ENCODE measurements at regions not wholly inside any gene's neighbourhood (a gene's known extent, or its start where the extent isn't known, plus 50 kb on each side); places are given as distances from the start of the nearest gene placed in this dataset.

GRCh38 chr11:46181843-46182424 lies 60.7 kb upstream of the PHF21A start:
- DNase-seq (ENCODE audit: low read depth) = no peak

GRCh38 chr11:46181387-46181786 lies 60.1 kb upstream of the PHF21A start:
- POLR2A ChIA-PET = no interaction called here
- H3K27me3 ChIP-seq (ENCODE audit: control insufficient read depth, insufficient read depth, low read length) = peaks cover 9% of the 10 kb centered on the region
- CTCF ChIA-PET = interaction anchor here (1.1 kb wide), 1 partner anchor 22 kb away, joined by 3 read pairs; no protein-coding TSS in a partner anchor

More at GRCh38 chr11:46181843-46182424, 60.7 kb upstream of the PHF21A start:
- peaks cover 8% of the 10 kb centered on the region for H3K27me3 ChIP-seq (ENCODE audit: control insufficient read depth, insufficient read depth, low read length)
- H3K36me3 ChIP-seq (ENCODE audit: control insufficient read depth, insufficient read depth, low read length) = no peaks in the 10 kb centered on the region
- CTCF ChIA-PET = no interaction called here
- POLR2A ChIA-PET = no interaction called here
- TF ChIP-seq CTCF (IDR thresholded peaks at IDR 0.05; ENCODE audit: insufficient read depth, low read depth, low read length) = no peak
- H3K4me3 ChIP-seq (ENCODE audit: low read depth, low read length) = no peak overlapping the region

GRCh38 chr11:46180736-46181135 lies 59.5 kb upstream of the PHF21A start:
- H3K27me3 ChIP-seq (ENCODE audit: control insufficient read depth, insufficient read depth, low read length) = peaks cover 12% of the 10 kb centered on the region
- DNase-seq (ENCODE audit: low read depth) = no peak
- POLR2A ChIA-PET = no interaction called here
- CTCF ChIA-PET = interaction anchor here (0.6 to 1.1 kb wide), 2 partner anchors 13 to 22 kb away, joined by 3 read pairs; no protein-coding TSS in a partner anchor
- no peak overlapping the region for H3K4me3 ChIP-seq (ENCODE audit: low read depth, low read length)
- no peaks in the 10 kb centered on the region for H3K36me3 ChIP-seq (ENCODE audit: control insufficient read depth, insufficient read depth, low read length)
- no peak for TF ChIP-seq CTCF (IDR thresholded peaks at IDR 0.05; ENCODE audit: insufficient read depth, low read depth, low read length)

More at GRCh38 chr11:46181387-46181786, 60.1 kb upstream of the PHF21A start:
- no peak overlapping the region for H3K4me3 ChIP-seq (ENCODE audit: low read depth, low read length)
- H3K36me3 ChIP-seq (ENCODE audit: control insufficient read depth, insufficient read depth, low read length) = no peaks in the 10 kb centered on the region
- no peak for TF ChIP-seq CTCF (IDR thresholded peaks at IDR 0.05; ENCODE audit: insufficient read depth, low read depth, low read length)
- DNase-seq (ENCODE audit: low read depth) = no peak

GRCh38 chr11:46178513-46178912 lies 57.3 kb upstream of the PHF21A start:
- DNase-seq (ENCODE audit: low read depth) = no peak
- TF ChIP-seq CTCF (IDR thresholded peaks at IDR 0.05; ENCODE audit: insufficient read depth, low read depth, low read length) = no peak
- Histone ChIP-seq H3K27me3 (ENCODE audit: control insufficient read depth, insufficient read depth, low read length) (peaks cover 11% of the 10 kb centered on the region), H3K36me3 (ENCODE audit: control insufficient read depth, insufficient read depth, low read length) (no peaks in the 10 kb centered on the region), H3K4me3 (ENCODE audit: low read depth, low read length) (no peak overlapping the region)
- ChIA-PET CTCF (no interaction called here), POLR2A (no interaction called here)

- Histone ChIP-seq H3K36me3 (ENCODE audit: control insufficient read depth, insufficient read depth, low read length) (no peaks in the 10 kb centered on the region), H3K4me3 (ENCODE audit: low read depth, low read length) (no peak overlapping the region), H3K27me3 (ENCODE audit: control insufficient read depth, insufficient read depth, low read length) (peaks cover 7% of the 10 kb centered on the region)
- ChIA-PET CTCF (no interaction called here), POLR2A (no interaction called here)
- no peak for TF ChIP-seq CTCF (IDR thresholded peaks at IDR 0.05; ENCODE audit: insufficient read depth, low read depth, low read length)
- no peak for DNase-seq (ENCODE audit: low read depth)
Measured at GRCh38 chr11:46176421-46176820, 55.2 kb upstream of the PHF21A start.

Measured in BJ (cell line).